ENCODE measurements at regions not wholly inside any gene's neighbourhood (a gene's known extent, or its start where the extent isn't known, plus 50 kb on each side); places are given as distances from the start of the nearest gene placed in this dataset.
"Not testable (repeated sequence)": the region's sequence is repeated elsewhere in the genome, so short reads cannot be mapped to it uniquely, and the experiment has no call there.

DNA sequence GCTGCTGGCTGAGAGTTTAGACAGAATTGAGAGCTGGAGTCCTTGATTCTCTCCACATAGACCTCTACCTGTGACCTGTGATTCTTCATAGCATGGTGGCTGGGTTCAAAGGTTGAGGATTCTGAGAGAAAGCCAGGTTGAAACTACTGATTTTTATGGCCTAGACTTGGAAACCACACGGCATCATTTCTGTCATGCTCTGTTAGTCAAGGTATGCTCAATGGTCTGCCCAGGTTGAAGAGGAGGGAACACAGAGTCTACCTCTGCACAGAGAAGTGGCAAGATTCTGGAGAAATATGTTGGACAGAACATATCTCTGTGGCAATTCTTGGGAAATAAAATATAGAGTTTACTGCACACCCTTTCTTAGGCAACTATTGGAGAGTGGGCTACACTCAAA lies 57.2 kb upstream of the CXorf66 start:
- no peak for TF ChIP-seq ZNF274 (IDR thresholded peaks at IDR 0.05; ENCODE audit: low read depth, low read length)

DNA sequence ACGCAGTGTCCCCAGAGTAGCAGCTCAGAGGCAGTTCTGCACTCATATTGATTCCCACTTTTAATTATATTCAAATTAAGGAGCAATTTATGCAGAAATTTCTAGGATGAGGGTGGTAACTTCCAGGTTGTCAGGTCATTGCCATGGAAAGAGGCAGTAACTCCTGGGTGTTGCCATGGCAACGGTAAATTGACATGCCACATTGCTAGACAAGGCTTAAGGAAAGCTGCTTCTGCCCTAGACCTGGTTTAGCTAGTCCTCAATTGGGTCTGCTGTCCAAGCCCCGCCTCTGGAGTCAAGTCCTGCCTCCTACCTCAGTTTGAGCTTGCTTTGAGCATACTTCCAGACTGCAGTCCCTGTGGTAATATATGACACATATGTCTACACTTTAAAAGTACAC lies 53.8 kb upstream of the CXorf66 start:
- H3K4me3 ChIP-seq (ENCODE audit: low read length), result not testable (repeated sequence)

More for the DNA sequence above, 57.2 kb upstream of the CXorf66 start:
- no peak overlapping the region for H3K4me3 ChIP-seq (ENCODE audit: low read length)
